HG02798 (cell line): ENCODE measurements at regions not wholly inside any gene's neighbourhood (a gene's known extent, or its start where the extent isn't known, plus 50 kb on each side); places are given as distances from the start of the nearest gene placed in this dataset.
"Not testable (repeated sequence)": the region's sequence is repeated elsewhere in the genome, so short reads cannot be mapped to it uniquely, and the experiment has no call there.

Experiments used
- ATAC-seq: cut with Tn5 transposase; IDR thresholded peaks from one replicate; pipeline ENCODE4 v1.9.1; 2021; ENCODE audit warnings: mild to moderate bottlenecking; ENCODE audit not compliant: unreplicated experiment, poor library complexity

GRCh38 chr4:181825564-181825963 lies 417.6 kb upstream of the TENM3 start:
- ATAC-seq = no peak

- ATAC-seq = no peak
Observed at GRCh38 chr4:181827246-181827645, 416.0 kb upstream of the TENM3 start.

GRCh38 chr4:181830404-181831035 lies 412.7 kb upstream of the TENM3 start:
- peak; percentile 77 for ATAC-seq

GRCh38 chr4:181834071-181834470 lies 409.1 kb upstream of the TENM3 start:
- no peak for ATAC-seq

GRCh38 chr4:181835348-181835747 lies 407.9 kb upstream of the TENM3 start:
- ATAC-seq = no peak

GRCh38 chr4:181838253-181838652 lies 404.9 kb upstream of the TENM3 start:
- no peak for ATAC-seq

- not testable (repeated sequence) for ATAC-seq
Observed at GRCh38 chr4:181843797-181844196, 399.4 kb upstream of the TENM3 start.

GRCh38 chr4:181845617-181846016 lies 397.6 kb upstream of the TENM3 start:
- ATAC-seq = no peak

- no peak for ATAC-seq
Observed at GRCh38 chr4:181846934-181847333, 396.3 kb upstream of the TENM3 start.

- ATAC-seq = no peak
Observed at GRCh38 chr4:181848357-181848756, 394.8 kb upstream of the TENM3 start.

GRCh38 chr4:181849472-181849871 lies 393.7 kb upstream of the TENM3 start:
- ATAC-seq = no peak

- no peak for ATAC-seq
Observed at GRCh38 chr4:181853881-181854511, 389.2 kb upstream of the TENM3 start.

GRCh38 chr4:181855307-181855706 lies 387.9 kb upstream of the TENM3 start:
- ATAC-seq = no peak

GRCh38 chr4:181857471-181857870 lies 385.7 kb upstream of the TENM3 start:
- ATAC-seq = not testable (repeated sequence)

GRCh38 chr4:181858741-181859140 lies 384.5 kb upstream of the TENM3 start:
- no peak for ATAC-seq

GRCh38 chr4:181859439-181859838 lies 383.8 kb upstream of the TENM3 start:
- no peak for ATAC-seq

GRCh38 chr4:181860157-181860556 lies 383.0 kb upstream of the TENM3 start:
- no peak for ATAC-seq

GRCh38 chr4:181860668-181861067 lies 382.5 kb upstream of the TENM3 start:
- no peak for ATAC-seq

GRCh38 chr4:181863856-181864255 lies 379.3 kb upstream of the TENM3 start:
- no peak for ATAC-seq

GRCh38 chr4:181870326-181870725 lies 372.9 kb upstream of the TENM3 start:
- ATAC-seq = no peak

GRCh38 chr4:181874602-181875001 lies 368.6 kb upstream of the TENM3 start:
- no peak for ATAC-seq

GRCh38 chr4:181877329-181877848 lies 365.8 kb upstream of the TENM3 start:
- ATAC-seq = no peak
